ENCODE measurements at regions not wholly inside any gene's neighbourhood (a gene's known extent, or its start where the extent isn't known, plus 50 kb on each side); places are given as distances from the start of the nearest gene placed in this dataset.
"Not testable (repeated sequence)": the region's sequence is repeated elsewhere in the genome, so short reads cannot be mapped to it uniquely, and the experiment has no call there.

GRCh38 chr7:138369797-138370196 lies 90.3 kb upstream of the TRIM24 start:
- no peak for DNase-seq (ENCODE audit: low spot score)

- no peak for DNase-seq (ENCODE audit: low spot score)
These were observed 89.1 kb upstream of the TRIM24 start for GRCh38 chr7:138370956-138371355.

- no peak for DNase-seq (ENCODE audit: low spot score)
These were observed 85.9 kb upstream of the TRIM24 start for GRCh38 chr7:138374119-138374693.

- no peak for DNase-seq (ENCODE audit: low spot score)
These were observed 82.8 kb upstream of the TRIM24 start for GRCh38 chr7:138377306-138377705.

GRCh38 chr7:138378741-138379559 lies 81.1 kb upstream of the TRIM24 start:
- DNase-seq (ENCODE audit: low spot score): no peak

- no peak for DNase-seq (ENCODE audit: low spot score)
These were observed 77.0 kb upstream of the TRIM24 start for GRCh38 chr7:138382862-138383565.

- no peak for DNase-seq (ENCODE audit: low spot score)
These were observed 73.2 kb upstream of the TRIM24 start for GRCh38 chr7:138386821-138387220.

GRCh38 chr7:138387755-138388475 lies 72.1 kb upstream of the TRIM24 start:
- DNase-seq (ENCODE audit: low spot score): no peak

- no peak for DNase-seq (ENCODE audit: low spot score)
These were observed 71.2 kb upstream of the TRIM24 start for GRCh38 chr7:138388673-138389491.

- no peak for DNase-seq (ENCODE audit: low spot score)
These were observed 64.3 kb upstream of the TRIM24 start for GRCh38 chr7:138395763-138396162.

- DNase-seq (ENCODE audit: low spot score): peak; percentile 99
These were observed 63.6 kb upstream of the TRIM24 start for GRCh38 chr7:138396251-138397070.

- DNase-seq (ENCODE audit: low spot score): not testable (repeated sequence)
These were observed 63.0 kb upstream of the TRIM24 start for GRCh38 chr7:138397071-138397433.

GRCh38 chr7:138398857-138399256 lies 61.2 kb upstream of the TRIM24 start:
- no peak for DNase-seq (ENCODE audit: low spot score)

- DNase-seq (ENCODE audit: low spot score): no peak
These were observed 59.6 kb upstream of the TRIM24 start for GRCh38 chr7:138400400-138400886.

- DNase-seq (ENCODE audit: low spot score): no peak
These were observed 57.3 kb upstream of the TRIM24 start for GRCh38 chr7:138402749-138403148.

GRCh38 chr7:138405496-138405895 lies 54.6 kb upstream of the TRIM24 start:
- no peak for DNase-seq (ENCODE audit: low spot score)

- DNase-seq (ENCODE audit: low spot score): no peak
These were observed 52.3 kb upstream of the TRIM24 start for GRCh38 chr7:138407792-138408191.
